GM21576 (cell line): ENCODE measurements at regions not wholly inside any gene's neighbourhood (a gene's known extent, or its start where the extent isn't known, plus 50 kb on each side); places are given as distances from the start of the nearest gene placed in this dataset.
"Not testable (repeated sequence)": the region's sequence is repeated elsewhere in the genome, so short reads cannot be mapped to it uniquely, and the experiment has no call there.

Experiments used
- ATAC-seq: cut with Tn5 transposase; IDR thresholded peaks from one replicate; pipeline ENCODE4 v1.9.1; 2021; ENCODE audit warnings: mild to moderate bottlenecking, moderate library complexity; ENCODE audit not compliant: unreplicated experiment

- ATAC-seq = no peak
Observed at GRCh38 chr13:67996101-67996500, 766.0 kb upstream of the PCDH9 start.

GRCh38 chr13:67990868-67991267 lies 760.7 kb upstream of the PCDH9 start:
- no peak for ATAC-seq

GRCh38 chr13:67986234-67986633 lies 756.1 kb upstream of the PCDH9 start:
- ATAC-seq = no peak

- no peak for ATAC-seq
Observed at GRCh38 chr13:67977066-67977465, 746.9 kb upstream of the PCDH9 start.

GRCh38 chr13:67971291-67971690 lies 741.2 kb upstream of the PCDH9 start:
- ATAC-seq = no peak

GRCh38 chr13:67967031-67967430 lies 736.9 kb upstream of the PCDH9 start:
- ATAC-seq = no peak

- no peak for ATAC-seq
Observed at GRCh38 chr13:67966065-67966464, 735.9 kb upstream of the PCDH9 start.

- ATAC-seq = no peak
Observed at GRCh38 chr13:67964986-67965385, 734.9 kb upstream of the PCDH9 start.

GRCh38 chr13:67964091-67964490 lies 734.0 kb upstream of the PCDH9 start:
- ATAC-seq = no peak

GRCh38 chr13:67961331-67961730 lies 731.2 kb upstream of the PCDH9 start:
- no peak for ATAC-seq

GRCh38 chr13:67951431-67951830 lies 721.3 kb upstream of the PCDH9 start:
- no peak for ATAC-seq

GRCh38 chr13:67950603-67951002 lies 720.5 kb upstream of the PCDH9 start:
- ATAC-seq = no peak

- ATAC-seq = no peak
Observed at GRCh38 chr13:67946131-67946530, 716.0 kb upstream of the PCDH9 start.

- no peak for ATAC-seq
Observed at GRCh38 chr13:67943116-67943515, 713.0 kb upstream of the PCDH9 start.

- no peak for ATAC-seq
Observed at GRCh38 chr13:67935626-67936025, 705.5 kb upstream of the PCDH9 start.

GRCh38 chr13:67934617-67935330 lies 704.6 kb upstream of the PCDH9 start:
- ATAC-seq = no peak

- no peak for ATAC-seq
Observed at GRCh38 chr13:67932991-67933390, 702.9 kb upstream of the PCDH9 start.

- ATAC-seq = no peak
Observed at GRCh38 chr13:67917291-67917987, 687.3 kb upstream of the PCDH9 start.

GRCh38 chr13:67916650-67917049 lies 686.5 kb upstream of the PCDH9 start:
- ATAC-seq = no peak

- no peak for ATAC-seq
Observed at GRCh38 chr13:67914535-67914934, 684.4 kb upstream of the PCDH9 start.

GRCh38 chr13:67902960-67903359 lies 672.8 kb upstream of the PCDH9 start:
- ATAC-seq = not testable (repeated sequence)

- ATAC-seq = no peak
Observed at GRCh38 chr13:67880916-67881315, 650.8 kb upstream of the PCDH9 start.

GRCh38 chr13:67878376-67878775 lies 648.2 kb upstream of the PCDH9 start:
- ATAC-seq = no peak
